ENCODE measurements at regions not wholly inside any gene's neighbourhood (a gene's known extent, or its start where the extent isn't known, plus 50 kb on each side); places are given as distances from the start of the nearest gene placed in this dataset.
"Not testable (repeated sequence)": the region's sequence is repeated elsewhere in the genome, so short reads cannot be mapped to it uniquely, and the experiment has no call there.

DNA sequence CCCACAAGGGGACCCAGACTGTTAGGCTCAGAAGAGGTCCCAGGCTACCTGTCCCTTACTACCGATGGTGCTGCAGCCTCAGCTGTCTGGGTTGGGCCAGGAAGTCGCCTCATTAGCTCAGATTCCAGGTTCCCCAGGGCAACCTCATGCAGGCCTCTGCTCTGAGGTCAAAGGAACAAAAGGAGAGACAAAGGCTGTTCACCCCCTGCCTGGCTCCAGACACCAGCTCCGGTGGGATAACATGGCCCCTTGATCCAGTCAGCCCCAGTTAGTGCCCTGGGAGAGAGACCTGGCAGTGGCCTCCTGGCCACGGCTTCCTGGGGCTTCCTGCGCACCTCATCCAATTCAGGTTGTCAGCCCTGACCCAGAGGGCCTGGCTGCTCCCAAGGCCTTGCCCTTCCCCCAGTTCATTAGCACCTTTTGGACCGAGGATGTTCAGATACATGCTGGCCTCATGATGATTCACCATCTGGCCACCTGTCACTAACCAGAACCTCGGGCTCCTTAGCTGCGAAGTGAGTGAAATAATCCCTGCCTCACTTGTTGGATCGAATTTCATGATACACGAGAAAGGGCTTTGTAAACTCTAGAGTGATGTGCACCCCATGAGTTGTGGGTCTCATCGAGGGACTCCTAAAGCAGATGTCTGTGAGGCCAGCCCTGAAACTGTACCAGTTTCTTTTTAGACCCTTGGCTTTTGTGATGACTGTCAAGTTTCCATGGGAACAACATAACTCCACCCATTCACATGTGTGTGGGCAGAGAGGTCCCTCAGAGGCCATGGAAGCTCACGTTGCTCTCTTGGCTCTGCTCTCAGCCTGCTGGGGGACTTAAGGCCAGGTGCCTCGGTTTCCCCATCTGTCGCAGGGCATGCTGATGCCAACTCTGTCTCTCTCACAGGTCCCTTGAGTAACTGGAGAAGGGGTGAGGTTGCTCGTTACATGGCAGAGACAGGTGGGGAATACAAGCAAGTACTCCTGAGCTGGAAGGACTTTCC lies 79.5 kb upstream of the PCBD1 start:
- DNase-seq = no peak

GRCh38 chr10:70969188-70969587 lies 80.8 kb upstream of the PCBD1 start:
- DNase-seq = no peak

DNA sequence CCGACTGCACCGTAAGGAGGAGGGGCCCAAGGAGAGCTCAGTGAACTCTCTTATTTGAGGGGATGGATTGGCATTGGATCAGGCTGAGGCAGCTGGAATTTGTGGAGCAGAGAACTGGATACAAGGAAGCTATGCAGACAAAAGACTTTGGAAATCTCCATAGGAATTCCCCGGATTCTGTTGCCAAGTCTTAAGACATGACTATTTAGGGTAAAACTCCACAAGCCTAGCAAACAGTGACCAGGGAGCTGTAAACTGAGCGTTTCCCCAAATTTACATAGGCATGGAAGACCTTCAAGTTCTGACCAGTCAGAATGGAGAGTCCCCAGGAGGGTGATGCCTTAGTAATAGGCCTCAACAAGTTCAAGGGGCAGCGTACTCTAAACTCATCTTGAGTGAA lies 82.5 kb upstream of the PCBD1 start:
- no peak for DNase-seq

DNA sequence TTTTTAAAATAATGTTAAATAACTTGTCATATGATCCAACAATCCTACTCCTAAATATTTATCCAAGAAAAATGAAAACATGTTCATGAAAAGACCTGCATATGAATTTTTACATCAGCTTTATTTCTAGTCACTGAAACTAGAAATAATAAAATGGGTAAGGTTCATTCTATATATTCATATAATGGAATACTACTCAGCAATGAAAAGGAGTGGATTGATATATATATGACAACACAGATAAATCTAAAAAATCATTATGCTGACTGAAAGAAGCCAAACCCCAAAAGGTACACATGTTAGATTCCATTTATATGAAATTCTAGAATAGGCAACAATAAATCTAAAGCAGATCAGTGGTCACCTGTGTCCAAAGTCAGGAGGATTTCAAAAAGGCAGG lies 84.9 kb upstream of the PCBD1 start:
- no peak for DNase-seq

- DNase-seq = no peak
These were observed 86.1 kb upstream of the PCBD1 start for GRCh38 chr10:70974351-70974901.

GRCh38 chr10:70974920-70975319 lies 86.6 kb upstream of the PCBD1 start:
- DNase-seq = no peak

GRCh38 chr10:70976063-70976695 lies 87.8 kb upstream of the PCBD1 start:
- no peak for DNase-seq

- DNase-seq = no peak
These were observed 89.3 kb upstream of the PCBD1 start for GRCh38 chr10:70977625-70978024.

- DNase-seq = no peak
These were observed 89.8 kb upstream of the PCBD1 start for GRCh38 chr10:70978181-70978580.

GRCh38 chr10:70978816-70979480 lies 90.6 kb upstream of the PCBD1 start:
- DNase-seq = no peak

GRCh38 chr10:70980687-70981086 lies 92.3 kb upstream of the PCBD1 start:
- no peak for DNase-seq

- DNase-seq = no peak
These were observed 92.9 kb upstream of the PCBD1 start for GRCh38 chr10:70981171-70981836.

- DNase-seq = no peak
These were observed 93.6 kb upstream of the PCBD1 start for GRCh38 chr10:70981936-70982335.

GRCh38 chr10:70982443-70982842 lies 94.1 kb upstream of the PCBD1 start:
- no peak for DNase-seq

GRCh38 chr10:70984986-70985722 lies 96.8 kb upstream of the PCBD1 start:
- DNase-seq = no peak

DNA sequence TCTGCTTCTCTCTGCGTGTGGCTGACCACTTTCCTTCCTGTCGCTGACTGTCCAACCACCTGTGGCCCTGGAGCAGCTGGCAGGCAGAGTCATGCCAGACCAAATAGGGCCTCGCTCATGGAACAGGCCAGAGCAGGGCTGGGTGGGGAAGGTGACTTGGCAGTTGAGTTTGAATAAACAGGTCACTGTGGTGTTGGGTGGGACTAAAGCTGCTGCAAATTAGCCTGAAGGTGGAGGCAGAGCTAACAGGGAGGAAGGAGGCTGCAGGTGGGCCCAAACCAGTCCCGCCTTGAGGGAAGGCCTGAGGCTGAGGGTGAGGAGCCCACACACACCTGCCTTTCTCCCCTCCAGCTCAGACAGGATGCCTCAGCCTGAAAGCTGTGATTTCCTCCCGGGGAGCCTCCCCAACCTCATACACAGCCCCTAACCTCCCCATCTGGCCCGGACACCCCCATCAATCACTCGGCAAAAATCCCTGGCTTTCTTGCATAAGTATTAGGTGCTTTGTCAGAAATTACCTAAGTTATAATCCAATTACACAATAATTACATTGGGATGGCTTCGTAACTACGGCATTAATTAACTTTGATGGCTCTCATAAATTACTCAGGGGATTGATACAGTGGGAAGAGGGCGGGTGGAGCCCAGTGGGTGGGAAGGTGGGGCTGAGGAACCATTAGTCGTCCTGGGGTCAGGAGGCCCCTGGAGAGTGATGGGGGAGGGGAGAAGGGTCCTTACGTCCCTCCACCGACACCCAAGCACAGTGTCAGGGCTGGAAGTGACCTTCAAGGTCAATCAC lies 97.7 kb upstream of the PCBD1 start:
- no peak for DNase-seq

DNA sequence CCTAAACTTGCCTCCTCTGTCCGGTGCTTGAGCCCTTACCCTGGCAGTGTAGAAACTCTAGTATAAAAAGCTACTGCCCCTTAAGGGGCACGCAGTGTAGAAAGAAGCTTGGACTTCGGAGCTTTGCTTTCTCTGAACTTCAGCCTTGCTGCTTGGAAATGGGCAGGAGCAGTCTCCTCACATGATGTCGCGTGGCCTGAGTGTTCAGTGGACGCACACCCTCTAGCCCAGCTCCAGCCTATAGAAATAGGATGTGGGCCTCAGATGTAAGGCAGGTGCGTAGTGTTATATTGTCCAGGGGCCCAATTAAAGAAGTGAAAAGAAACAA lies 98.2 kb upstream of the PCBD1 start:
- DNase-seq = no peak

- no peak for DNase-seq
These were observed 99.2 kb upstream of the PCBD1 start for GRCh38 chr10:70987396-70988130.

GRCh38 chr10:70990156-70990555 lies 101.8 kb upstream of the PCBD1 start:
- not testable (repeated sequence) for DNase-seq

- no peak for DNase-seq
These were observed 102.3 kb upstream of the PCBD1 start for GRCh38 chr10:70990681-70991080.
